ENCODE measurements at regions not wholly inside any gene's neighbourhood (a gene's known extent, or its start where the extent isn't known, plus 50 kb on each side); places are given as distances from the start of the nearest gene placed in this dataset.

- no peak overlapping the region for H3K9ac ChIP-seq (ENCODE audit: low read length)
- no peak overlapping the region for H3K27ac ChIP-seq (ENCODE audit: low read depth, low read length, poor library complexity, severe bottlenecking)
- H3K79me2 ChIP-seq (ENCODE audit: insufficient read depth, low read length), result no peaks in the 10 kb centered on the region
- no peaks in the 10 kb centered on the region for H3K36me3 ChIP-seq (ENCODE audit: insufficient read depth, low read length)
- H3K27me3 ChIP-seq (ENCODE audit: insufficient read depth, low read length), result no peaks in the 10 kb centered on the region
- no peak overlapping the region for H3K4me2 ChIP-seq (ENCODE audit: low read length)
- H3K4me1 ChIP-seq (ENCODE audit: insufficient read depth, low read length, severe bottlenecking), result no peaks in the 10 kb centered on the region
- no peak overlapping the region for H3K4me3 ChIP-seq (ENCODE audit: low read depth, low read length, poor library complexity, severe bottlenecking)
- H3F3A ChIP-seq (ENCODE audit: insufficient read depth, low read length), result no peaks in the 10 kb centered on the region
- no peak for TF ChIP-seq CTCF (IDR thresholded peaks at IDR 0.05; ENCODE audit: low read length)
- no peak for TF ChIP-seq EZH2 (IDR thresholded peaks at IDR 0.05; ENCODE audit: borderline replicate concordance, low read length)
- no peaks in the 10 kb centered on the region for H3K9me3 ChIP-seq (ENCODE audit: low read length)
- no peaks in the 10 kb centered on the region for H4K20me1 ChIP-seq (ENCODE audit: insufficient read depth, low read length)
- no peaks in the 10 kb centered on the region for H3K9me2 ChIP-seq (ENCODE audit: low read depth, low read length)
- no peak overlapping the region for H2AFZ ChIP-seq (ENCODE audit: low read length)
Observed at GRCh38 chr12:34210689-34211530, 188.6 kb downstream of the ALG10 start.

- Histone ChIP-seq H3K9me3 (ENCODE audit: low read length) (no peaks in the 10 kb centered on the region), H3K9ac (ENCODE audit: low read length) (no peak overlapping the region), H3K27ac (ENCODE audit: low read depth, low read length, poor library complexity, severe bottlenecking) (no peak overlapping the region), H3K9me2 (ENCODE audit: low read depth, low read length) (no peaks in the 10 kb centered on the region), H3F3A (ENCODE audit: insufficient read depth, low read length) (no peaks in the 10 kb centered on the region), H3K4me2 (ENCODE audit: low read length) (no peak overlapping the region), H3K79me2 (ENCODE audit: insufficient read depth, low read length) (no peaks in the 10 kb centered on the region), H3K4me3 (ENCODE audit: low read depth, low read length, poor library complexity, severe bottlenecking) (no peak overlapping the region), H3K27me3 (ENCODE audit: insufficient read depth, low read length) (no peaks in the 10 kb centered on the region), H2AFZ (ENCODE audit: low read length) (no peak overlapping the region), H3K36me3 (ENCODE audit: insufficient read depth, low read length) (no peaks in the 10 kb centered on the region), H4K20me1 (ENCODE audit: insufficient read depth, low read length) (no peaks in the 10 kb centered on the region), H3K4me1 (ENCODE audit: insufficient read depth, low read length, severe bottlenecking) (no peaks in the 10 kb centered on the region)
- no peak for TF ChIP-seq EZH2 (IDR thresholded peaks at IDR 0.05; ENCODE audit: borderline replicate concordance, low read length)
- no peak for TF ChIP-seq CTCF (IDR thresholded peaks at IDR 0.05; ENCODE audit: low read length)
Observed at GRCh38 chr12:34212651-34213050, 190.4 kb downstream of the ALG10 start.

- Histone ChIP-seq H3K4me2 (ENCODE audit: low read length) (no peak overlapping the region), H4K20me1 (ENCODE audit: insufficient read depth, low read length) (no peaks in the 10 kb centered on the region), H3F3A (ENCODE audit: insufficient read depth, low read length) (no peaks in the 10 kb centered on the region), H3K9ac (ENCODE audit: low read length) (no peak overlapping the region), H3K4me3 (ENCODE audit: low read depth, low read length, poor library complexity, severe bottlenecking) (no peak overlapping the region), H3K27ac (ENCODE audit: low read depth, low read length, poor library complexity, severe bottlenecking) (no peak overlapping the region), H3K9me3 (ENCODE audit: low read length) (no peaks in the 10 kb centered on the region), H3K4me1 (ENCODE audit: insufficient read depth, low read length, severe bottlenecking) (peaks cover 3% of the 10 kb centered on the region), H3K79me2 (ENCODE audit: insufficient read depth, low read length) (no peaks in the 10 kb centered on the region), H2AFZ (ENCODE audit: low read length) (no peak overlapping the region), H3K27me3 (ENCODE audit: insufficient read depth, low read length) (no peaks in the 10 kb centered on the region), H3K36me3 (ENCODE audit: insufficient read depth, low read length) (no peaks in the 10 kb centered on the region), H3K9me2 (ENCODE audit: low read depth, low read length) (no peaks in the 10 kb centered on the region)
- TF ChIP-seq EZH2 (IDR thresholded peaks at IDR 0.05; ENCODE audit: borderline replicate concordance, low read length) (no peak), CTCF (IDR thresholded peaks at IDR 0.05; ENCODE audit: low read length) (no peak)
Observed at GRCh38 chr12:34214011-34214410, 191.7 kb downstream of the ALG10 start.
